ENCODE measurements at regions not wholly inside any gene's neighbourhood (a gene's known extent, or its start where the extent isn't known, plus 50 kb on each side); places are given as distances from the start of the nearest gene placed in this dataset.

DNA sequence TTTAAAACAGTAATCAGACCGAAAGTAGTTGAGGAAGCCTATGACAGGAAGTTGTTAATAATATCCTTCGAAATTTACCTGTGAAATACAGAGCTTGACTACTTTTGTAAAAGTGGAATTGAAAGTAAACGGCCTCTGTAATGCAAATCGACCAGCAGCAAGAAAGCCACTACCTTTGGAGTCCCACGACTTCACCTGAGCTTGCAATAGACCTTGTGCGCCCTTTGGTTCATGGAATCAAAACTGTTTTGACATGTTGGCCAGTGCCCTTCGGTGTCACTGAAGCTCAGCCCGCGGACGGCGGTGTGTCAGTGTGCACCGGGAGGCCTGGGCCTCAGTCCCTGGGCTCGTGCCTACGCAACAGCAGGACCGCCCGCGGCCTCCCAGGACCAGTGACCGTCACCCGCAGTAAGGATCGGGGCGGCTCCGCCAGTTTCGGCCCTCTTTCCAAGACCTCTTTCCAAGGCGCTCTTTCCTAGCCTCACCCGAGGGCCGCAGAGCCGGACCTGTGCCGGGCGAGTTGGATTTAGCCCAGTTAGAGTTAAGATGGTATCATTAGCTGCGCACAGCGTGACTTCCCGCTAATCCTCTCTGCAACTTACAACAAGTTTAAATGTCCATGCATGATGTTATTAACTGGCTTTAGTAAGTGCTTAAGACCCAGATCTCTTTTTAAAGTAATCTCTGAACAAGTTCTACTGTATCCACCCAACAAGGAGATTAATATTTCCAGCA lies 223.3 kb downstream of the MEF2C start:
- TF ChIP-seq TAF1 (IDR thresholded peaks at IDR 0.05; ENCODE audit: low read depth), result no peak
- TF ChIP-seq, protein P1, sequence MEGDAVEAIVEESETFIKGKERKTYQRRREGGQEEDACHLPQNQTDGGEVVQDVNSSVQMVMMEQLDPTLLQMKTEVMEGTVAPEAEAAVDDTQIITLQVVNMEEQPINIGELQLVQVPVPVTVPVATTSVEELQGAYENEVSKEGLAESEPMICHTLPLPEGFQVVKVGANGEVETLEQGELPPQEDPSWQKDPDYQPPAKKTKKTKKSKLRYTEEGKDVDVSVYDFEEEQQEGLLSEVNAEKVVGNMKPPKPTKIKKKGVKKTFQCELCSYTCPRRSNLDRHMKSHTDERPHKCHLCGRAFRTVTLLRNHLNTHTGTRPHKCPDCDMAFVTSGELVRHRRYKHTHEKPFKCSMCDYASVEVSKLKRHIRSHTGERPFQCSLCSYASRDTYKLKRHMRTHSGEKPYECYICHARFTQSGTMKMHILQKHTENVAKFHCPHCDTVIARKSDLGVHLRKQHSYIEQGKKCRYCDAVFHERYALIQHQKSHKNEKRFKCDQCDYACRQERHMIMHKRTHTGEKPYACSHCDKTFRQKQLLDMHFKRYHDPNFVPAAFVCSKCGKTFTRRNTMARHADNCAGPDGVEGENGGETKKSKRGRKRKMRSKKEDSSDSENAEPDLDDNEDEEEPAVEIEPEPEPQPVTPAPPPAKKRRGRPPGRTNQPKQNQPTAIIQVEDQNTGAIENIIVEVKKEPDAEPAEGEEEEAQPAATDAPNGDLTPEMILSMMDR (IDR thresholded peaks at IDR 0.05; ENCODE audit: poor library complexity, severe bottlenecking), result no peak
- no peak for TF ChIP-seq MXI1 (conservative IDR thresholded peaks at IDR 0.05; ENCODE audit: poor library complexity, severe bottlenecking)
- TF ChIP-seq EP300 (conservative IDR thresholded peaks at IDR 0.05; ENCODE audit: poor library complexity, severe bottlenecking), result no peak
- no peak for TF ChIP-seq POLR2AphosphoS5 (IDR thresholded peaks at IDR 0.05)
- no peak for TF ChIP-seq EZH2 (IDR thresholded peaks at IDR 0.05; ENCODE audit: borderline replicate concordance, insufficient read depth, low read length, poor library complexity, severe bottlenecking)
- TF ChIP-seq, protein P2, sequence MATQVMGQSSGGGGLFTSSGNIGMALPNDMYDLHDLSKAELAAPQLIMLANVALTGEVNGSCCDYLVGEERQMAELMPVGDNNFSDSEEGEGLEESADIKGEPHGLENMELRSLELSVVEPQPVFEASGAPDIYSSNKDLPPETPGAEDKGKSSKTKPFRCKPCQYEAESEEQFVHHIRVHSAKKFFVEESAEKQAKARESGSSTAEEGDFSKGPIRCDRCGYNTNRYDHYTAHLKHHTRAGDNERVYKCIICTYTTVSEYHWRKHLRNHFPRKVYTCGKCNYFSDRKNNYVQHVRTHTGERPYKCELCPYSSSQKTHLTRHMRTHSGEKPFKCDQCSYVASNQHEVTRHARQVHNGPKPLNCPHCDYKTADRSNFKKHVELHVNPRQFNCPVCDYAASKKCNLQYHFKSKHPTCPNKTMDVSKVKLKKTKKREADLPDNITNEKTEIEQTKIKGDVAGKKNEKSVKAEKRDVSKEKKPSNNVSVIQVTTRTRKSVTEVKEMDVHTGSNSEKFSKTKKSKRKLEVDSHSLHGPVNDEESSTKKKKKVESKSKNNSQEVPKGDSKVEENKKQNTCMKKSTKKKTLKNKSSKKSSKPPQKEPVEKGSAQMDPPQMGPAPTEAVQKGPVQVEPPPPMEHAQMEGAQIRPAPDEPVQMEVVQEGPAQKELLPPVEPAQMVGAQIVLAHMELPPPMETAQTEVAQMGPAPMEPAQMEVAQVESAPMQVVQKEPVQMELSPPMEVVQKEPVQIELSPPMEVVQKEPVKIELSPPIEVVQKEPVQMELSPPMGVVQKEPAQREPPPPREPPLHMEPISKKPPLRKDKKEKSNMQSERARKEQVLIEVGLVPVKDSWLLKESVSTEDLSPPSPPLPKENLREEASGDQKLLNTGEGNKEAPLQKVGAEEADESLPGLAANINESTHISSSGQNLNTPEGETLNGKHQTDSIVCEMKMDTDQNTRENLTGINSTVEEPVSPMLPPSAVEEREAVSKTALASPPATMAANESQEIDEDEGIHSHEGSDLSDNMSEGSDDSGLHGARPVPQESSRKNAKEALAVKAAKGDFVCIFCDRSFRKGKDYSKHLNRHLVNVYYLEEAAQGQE (IDR thresholded peaks at IDR 0.05; ENCODE audit: borderline replicate concordance), result no peak

Data from neural cell (in vitro differentiated cells).